OCI-LY1 (cell line): ENCODE measurements at regions not wholly inside any gene's neighbourhood (a gene's known extent, or its start where the extent isn't known, plus 50 kb on each side); places are given as distances from the start of the nearest gene placed in this dataset.
"Not testable (repeated sequence)": the region's sequence is repeated elsewhere in the genome, so short reads cannot be mapped to it uniquely, and the experiment has no call there.

ENCODE experiments used
- H2AFZ ChIP-seq: fragments of 200-600 bp; sonication (generic), shearing (Covaris generic); 2 replicates; pipeline ENCODE4 v1.6.0; 2014; ENCODE audit warnings: antibody characterized with exemption, mild to moderate bottlenecking, low read length
- H3F3A ChIP-seq: fragments of 200-600 bp; sonication (generic), shearing (Covaris generic); 2 replicates; pipeline ENCODE4 v1.6.0; 2014; ENCODE audit warnings: mild to moderate bottlenecking, antibody characterized with exemption, low read length, moderate library complexity; ENCODE audit not compliant: insufficient read depth
- H3K27ac ChIP-seq: fragments of 200-600 bp; sonication (generic); 2 replicates; pipeline ENCODE4 v1.5.1; 2014; ENCODE audit warnings: low read length, mixed run types, mild to moderate bottlenecking, low read depth; ENCODE audit not compliant: poor library complexity, severe bottlenecking
- H3K27me3 ChIP-seq: fragments of 200-600 bp; sonication (generic); 2 replicates; pipeline ENCODE4 v1.6.0; 2014; ENCODE audit warnings: antibody characterized with exemption, mild to moderate bottlenecking, low read length, moderate library complexity; ENCODE audit not compliant: insufficient read depth
- H3K36me3 ChIP-seq: fragments of 200-600 bp; sonication (generic); 2 replicates; pipeline ENCODE4 v1.6.1; 2014; ENCODE audit warnings: mild to moderate bottlenecking, antibody characterized with exemption, low read length, moderate library complexity, mixed read lengths; ENCODE audit not compliant: insufficient read depth
- H3K4me1 ChIP-seq: fragments of 200-600 bp; sonication (generic); 2 replicates; pipeline ENCODE4 v1.5.1; 2014; ENCODE audit warnings: mild to moderate bottlenecking, low read length, moderate library complexity; ENCODE audit not compliant: insufficient read depth, severe bottlenecking
- H3K4me2 ChIP-seq: fragments of 200-600 bp; sonication (generic), shearing (Covaris generic); 2 replicates; pipeline ENCODE4 v1.6.1; 2014; ENCODE audit warnings: low read length
- H3K4me3 ChIP-seq: fragments of 200-600 bp; sonication (generic); 2 replicates; pipeline ENCODE4 v1.5.1; 2014; ENCODE audit warnings: low read length, low read depth, mild to moderate bottlenecking, mixed read lengths; ENCODE audit not compliant: poor library complexity, severe bottlenecking
- H3K79me2 ChIP-seq: fragments of 200-600 bp; shearing (Covaris generic); 2 replicates; pipeline ENCODE4 v1.6.1; 2016; ENCODE audit warnings: mixed run types, low read length, mixed read lengths; ENCODE audit not compliant: insufficient read depth
- H3K9ac ChIP-seq: fragments of 200-600 bp; sonication (generic), shearing (Covaris generic); 2 replicates; pipeline ENCODE4 v1.6.1; 2014; ENCODE audit warnings: mild to moderate bottlenecking, low read length, mixed read lengths
- H3K9me2 ChIP-seq: fragments of 200-600 bp; sonication (generic), shearing (Covaris generic); 2 replicates; pipeline ENCODE4 v1.6.1; 2014; ENCODE audit warnings: low read depth, mild to moderate bottlenecking, low read length, mixed read lengths
- H3K9me3 ChIP-seq: fragments of 200-600 bp; shearing (Covaris generic); 2 replicates; pipeline ENCODE4 v1.6.1; 2014; ENCODE audit warnings: low read length, mixed read lengths
- H4K20me1 ChIP-seq: fragments of 200-600 bp; sonication (generic), shearing (Covaris generic); 2 replicates; pipeline ENCODE4 v1.6.0; 2016; ENCODE audit warnings: mild to moderate bottlenecking, low read length; ENCODE audit not compliant: insufficient read depth
- EZH2 ChIP-seq: fragments of 200-600 bp; sonication (generic), shearing (Covaris generic); IDR thresholded peaks from 2 replicates; pipeline ENCODE4 v1.8.0; 2017; ENCODE audit warnings: borderline replicate concordance, mixed run types, mild to moderate bottlenecking, antibody characterized with exemption, low read length, moderate library complexity, mixed read lengths
- TF ChIP-seq, protein P1 (sequence below): fragments of 200-600 bp; sonication (generic), shearing (Covaris generic); IDR thresholded peaks from 2 replicates; pipeline ENCODE4 v1.5.1; 2017; ENCODE audit warnings: mild to moderate bottlenecking, antibody characterized with exemption, low read length, moderate library complexity, mixed read lengths

DNA sequence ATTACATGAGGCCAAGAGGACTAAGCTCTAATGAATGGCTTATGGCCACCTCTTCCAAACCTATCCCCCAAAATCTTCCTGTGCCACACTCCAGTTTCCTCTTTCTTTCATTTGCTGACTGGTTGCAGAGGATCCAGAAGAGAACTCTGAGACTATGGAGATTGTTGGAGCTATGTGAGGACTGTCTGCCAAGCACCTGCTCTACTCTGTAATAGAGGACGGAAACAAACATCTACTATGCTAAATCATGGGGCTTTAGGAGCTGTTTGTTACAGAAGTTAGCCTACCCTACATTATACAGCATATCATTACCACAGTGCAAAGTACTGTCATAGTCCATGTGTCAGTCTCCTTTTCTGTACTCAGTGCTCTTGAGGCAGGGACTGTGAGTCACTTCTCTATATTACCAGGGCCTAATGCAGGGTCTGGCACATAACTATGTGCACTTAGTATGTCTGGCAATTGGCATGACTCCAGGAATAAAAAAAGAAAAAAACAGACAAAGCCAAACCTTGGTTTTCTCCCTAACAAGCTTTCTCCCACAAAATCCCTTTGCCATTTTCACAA is 95.1 kb downstream of the RPAP3 start:
- no peaks in the 10 kb centered on the region for H3K27me3 ChIP-seq
- no peak overlapping the region for H2AFZ ChIP-seq
- no peak overlapping the region for H3K27ac ChIP-seq
- H3K4me3 ChIP-seq, result no peak overlapping the region
- H3K9me3 ChIP-seq, result peaks cover 5% of the 10 kb centered on the region; the same call in 1 of the 2 replicates
- TF ChIP-seq, protein P1, sequence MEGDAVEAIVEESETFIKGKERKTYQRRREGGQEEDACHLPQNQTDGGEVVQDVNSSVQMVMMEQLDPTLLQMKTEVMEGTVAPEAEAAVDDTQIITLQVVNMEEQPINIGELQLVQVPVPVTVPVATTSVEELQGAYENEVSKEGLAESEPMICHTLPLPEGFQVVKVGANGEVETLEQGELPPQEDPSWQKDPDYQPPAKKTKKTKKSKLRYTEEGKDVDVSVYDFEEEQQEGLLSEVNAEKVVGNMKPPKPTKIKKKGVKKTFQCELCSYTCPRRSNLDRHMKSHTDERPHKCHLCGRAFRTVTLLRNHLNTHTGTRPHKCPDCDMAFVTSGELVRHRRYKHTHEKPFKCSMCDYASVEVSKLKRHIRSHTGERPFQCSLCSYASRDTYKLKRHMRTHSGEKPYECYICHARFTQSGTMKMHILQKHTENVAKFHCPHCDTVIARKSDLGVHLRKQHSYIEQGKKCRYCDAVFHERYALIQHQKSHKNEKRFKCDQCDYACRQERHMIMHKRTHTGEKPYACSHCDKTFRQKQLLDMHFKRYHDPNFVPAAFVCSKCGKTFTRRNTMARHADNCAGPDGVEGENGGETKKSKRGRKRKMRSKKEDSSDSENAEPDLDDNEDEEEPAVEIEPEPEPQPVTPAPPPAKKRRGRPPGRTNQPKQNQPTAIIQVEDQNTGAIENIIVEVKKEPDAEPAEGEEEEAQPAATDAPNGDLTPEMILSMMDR, result no peak
- no peak for TF ChIP-seq EZH2
- no peaks in the 10 kb centered on the region for H3K79me2 ChIP-seq
- H4K20me1 ChIP-seq, result no peaks in the 10 kb centered on the region
- no peaks in the 10 kb centered on the region for H3K36me3 ChIP-seq
- H3F3A ChIP-seq, result no peaks in the 10 kb centered on the region
- H3K4me1 ChIP-seq, result no peaks in the 10 kb centered on the region
- H3K9ac ChIP-seq, result no peak overlapping the region
- no peaks in the 10 kb centered on the region for H3K9me2 ChIP-seq
- no peak overlapping the region for H3K4me2 ChIP-seq

DNA sequence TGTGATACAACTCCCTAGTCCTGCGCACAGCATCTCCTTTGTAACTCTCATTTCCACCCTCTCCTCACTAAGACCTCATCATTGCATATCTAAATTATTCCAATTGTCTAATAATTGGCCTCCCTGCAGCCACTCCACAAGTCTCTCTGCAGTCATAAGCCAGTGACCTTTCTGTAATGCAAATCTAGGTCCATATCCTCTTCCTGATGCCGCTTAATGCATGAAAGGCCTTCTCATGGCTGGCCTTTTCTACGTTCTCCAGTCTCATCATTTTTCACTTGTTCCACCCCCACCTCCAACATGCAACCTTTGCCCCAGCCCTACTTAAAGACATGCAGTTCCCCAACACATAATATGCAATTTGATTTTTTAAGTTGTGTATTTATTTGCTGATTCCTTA is 96.0 kb downstream of the RPAP3 start:
- Histone ChIP-seq H3K27ac (no peak overlapping the region), H3K9me2 (no peaks in the 10 kb centered on the region), H3K79me2 (no peaks in the 10 kb centered on the region), H3K36me3 (no peaks in the 10 kb centered on the region), H3K9me3 (peaks cover 5% of the 10 kb centered on the region; the same call in 1 of the 2 replicates), H3K4me2 (no peak overlapping the region), H3F3A (no peaks in the 10 kb centered on the region), H3K27me3 (no peaks in the 10 kb centered on the region), H3K4me3 (no peak overlapping the region), H3K9ac (no peak overlapping the region), H3K4me1 (no peaks in the 10 kb centered on the region), H2AFZ (no peak overlapping the region), H4K20me1 (no peaks in the 10 kb centered on the region)
- no peak for TF ChIP-seq EZH2
- TF ChIP-seq, protein P1, result no peak

DNA sequence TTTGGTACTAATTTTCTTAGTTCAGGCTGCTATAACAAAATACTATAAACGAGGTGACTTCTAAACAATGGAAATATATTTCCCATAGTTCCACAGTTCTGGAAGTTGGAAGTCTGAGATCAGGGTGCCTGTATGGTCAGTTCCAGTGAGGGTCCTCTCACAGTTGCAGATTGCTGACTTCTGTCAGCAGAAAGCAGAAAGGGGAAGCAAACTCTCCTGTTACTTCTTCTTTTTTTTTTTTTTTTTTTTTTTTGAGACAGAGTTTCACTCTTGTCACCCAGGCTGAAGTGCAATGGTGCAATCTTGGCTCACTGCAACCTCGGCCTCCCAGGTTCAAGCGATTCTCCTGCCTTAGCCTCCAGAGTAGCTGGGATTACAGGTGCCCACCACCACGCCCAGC is 97.2 kb downstream of the RPAP3 start:
- not testable (repeated sequence) for H3K9me3 ChIP-seq, H3K9ac ChIP-seq, H3K4me2 ChIP-seq, H3K9me2 ChIP-seq, H2AFZ ChIP-seq, H3K4me3 ChIP-seq, H4K20me1 ChIP-seq, H3K27me3 ChIP-seq, H3K36me3 ChIP-seq, H3K4me1 ChIP-seq, H3F3A ChIP-seq, H3K27ac ChIP-seq, H3K79me2 ChIP-seq

DNA sequence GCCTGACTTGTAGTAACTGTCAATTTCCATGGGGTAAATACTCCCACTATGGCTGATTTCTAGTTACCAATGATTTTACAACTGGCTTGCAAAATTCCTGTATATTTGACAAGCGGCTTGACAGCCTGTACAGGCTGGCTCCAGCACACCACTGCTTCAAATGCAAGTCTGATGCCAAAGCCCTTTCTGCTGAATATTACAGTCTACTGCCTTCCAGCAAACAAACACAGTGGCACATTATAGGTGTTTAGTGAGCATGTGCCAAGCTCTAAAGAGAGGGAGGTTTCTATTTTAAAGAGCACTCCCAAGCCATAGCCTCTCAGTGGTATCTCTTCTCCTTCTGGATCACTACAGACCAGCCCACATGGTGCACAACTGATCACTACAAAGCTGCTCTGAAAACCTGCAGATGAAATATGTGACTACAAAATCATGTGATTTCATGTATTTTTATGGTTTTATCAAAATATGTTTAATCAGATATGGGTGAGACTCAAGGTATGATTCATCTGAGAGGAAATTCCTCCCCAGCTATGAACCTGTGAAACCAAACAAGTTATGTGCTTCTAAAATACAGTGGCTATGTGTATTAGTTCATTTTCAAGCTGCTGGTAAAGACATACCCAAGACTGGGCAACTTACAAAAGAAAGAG is 101.5 kb downstream of the RPAP3 start:
- H3K36me3 ChIP-seq, result no peaks in the 10 kb centered on the region
- no peaks in the 10 kb centered on the region for H3K4me1 ChIP-seq
- no peaks in the 10 kb centered on the region for H4K20me1 ChIP-seq
- H3K9me3 ChIP-seq, result no peaks in the 10 kb centered on the region; the same call in 1 of the 2 replicates
- no peak for TF ChIP-seq EZH2
- TF ChIP-seq, protein P1, result no peak
- H3K9me2 ChIP-seq, result no peaks in the 10 kb centered on the region
- H3K79me2 ChIP-seq, result no peaks in the 10 kb centered on the region
- H3K4me2 ChIP-seq, result no peak overlapping the region
- no peak overlapping the region for H3K27ac ChIP-seq
- H3K4me3 ChIP-seq, result no peak overlapping the region
- H3K9ac ChIP-seq, result no peak overlapping the region
- no peaks in the 10 kb centered on the region for H3F3A ChIP-seq
- H3K27me3 ChIP-seq, result no peaks in the 10 kb centered on the region
- no peak overlapping the region for H2AFZ ChIP-seq
